Esophagus squamous epithelium (tissue), 4 donors: ENCODE measurements at regions not wholly inside any gene's neighbourhood (a gene's known extent, or its start where the extent isn't known, plus 50 kb on each side); places are given as distances from the start of the nearest gene placed in this dataset.

Source experiments
- CTCF ChIP-seq, 6 experiments: fragments of 450-650 bp in 4 of 6; fragments of 200-600 bp in 2 of 6; sonication (generic) in 2 of 6; IDR thresholded peaks; one replicate each; pipeline ENCODE4 v1.5.1; 2016 to 2019; ENCODE audit warnings: antibody characterized with exemption in 6 of 6, mild to moderate bottlenecking in 4 of 6, moderate library complexity in 4 of 6
- POLR2A ChIP-seq, 4 donors: fragments of 450-650 bp; IDR thresholded peaks; one replicate each; pipeline ENCODE4 v1.6.1; 2017; ENCODE audit warnings: antibody characterized with exemption in 4 of 4, mild to moderate bottlenecking in 4 of 4, moderate library complexity in 3 of 4

- no peak for TF ChIP-seq CTCF (IDR thresholded peaks at IDR 0.05)
- no peak for TF ChIP-seq POLR2A (IDR thresholded peaks at IDR 0.05)
Measured at GRCh38 chrX:40883021-40883619, 147.8 kb upstream of the MED14 start.
